Middle frontal gyrus (tissue), 1 donor: ENCODE measurements at regions not wholly inside any gene's neighbourhood (a gene's known extent, or its start where the extent isn't known, plus 50 kb on each side); places are given as distances from the start of the nearest gene placed in this dataset.

Source experiments
- DNase-seq: peaks from one replicate; pipeline ENCODE4 v3.0.0-alpha.2; 2015; ENCODE audit warnings: low spot score; ENCODE audit errors: extremely low spot score

GRCh38 chr5:171578829-171579491 lies 159.5 kb downstream of the FGF18 start:
- DNase-seq: no peak

GRCh38 chr5:171579976-171580411 lies 160.5 kb downstream of the FGF18 start:
- DNase-seq: peak; percentile 18

GRCh38 chr5:171580502-171581265 lies 161.2 kb downstream of the FGF18 start:
- DNase-seq: no peak

GRCh38 chr5:171581781-171582180 lies 162.3 kb downstream of the FGF18 start:
- DNase-seq: no peak

- DNase-seq: no peak
These were observed 163.4 kb downstream of the FGF18 start for GRCh38 chr5:171582849-171583248.

- DNase-seq: no peak
These were observed 166.5 kb downstream of the FGF18 start for GRCh38 chr5:171585981-171586380.

- no peak for DNase-seq
These were observed 167.0 kb downstream of the FGF18 start for GRCh38 chr5:171586436-171586835.

- no peak for DNase-seq
These were observed 168.6 kb downstream of the FGF18 start for GRCh38 chr5:171588046-171588445.

GRCh38 chr5:171588790-171589189 lies 169.3 kb downstream of the FGF18 start:
- DNase-seq: no peak

- no peak for DNase-seq
These were observed 170.0 kb downstream of the FGF18 start for GRCh38 chr5:171589461-171589860.

GRCh38 chr5:171592076-171592475 lies 172.6 kb downstream of the FGF18 start:
- DNase-seq: no peak

GRCh38 chr5:171592736-171593135 lies 173.3 kb downstream of the FGF18 start:
- DNase-seq: no peak

- no peak for DNase-seq
These were observed 174.0 kb downstream of the FGF18 start for GRCh38 chr5:171593401-171593800.

- no peak for DNase-seq
These were observed 174.5 kb downstream of the FGF18 start for GRCh38 chr5:171593976-171594375.

- DNase-seq: no peak
These were observed 176.0 kb downstream of the FGF18 start for GRCh38 chr5:171595401-171595800.

GRCh38 chr5:171595801-171596231 lies 176.4 kb downstream of the FGF18 start:
- DNase-seq: no peak

- no peak for DNase-seq
These were observed 177.0 kb downstream of the FGF18 start for GRCh38 chr5:171596391-171596878.

- DNase-seq: no peak
These were observed 178.6 kb downstream of the FGF18 start for GRCh38 chr5:171597946-171598640.

GRCh38 chr5:171598641-171599152 lies 179.2 kb downstream of the FGF18 start:
- DNase-seq: no peak

- DNase-seq: no peak
These were observed 180.0 kb downstream of the FGF18 start for GRCh38 chr5:171599411-171599810.

GRCh38 chr5:171599957-171600612 lies 180.6 kb downstream of the FGF18 start:
- no peak for DNase-seq
